ENCODE measurements at regions not wholly inside any gene's neighbourhood (a gene's known extent, or its start where the extent isn't known, plus 50 kb on each side); places are given as distances from the start of the nearest gene placed in this dataset.

DNA sequence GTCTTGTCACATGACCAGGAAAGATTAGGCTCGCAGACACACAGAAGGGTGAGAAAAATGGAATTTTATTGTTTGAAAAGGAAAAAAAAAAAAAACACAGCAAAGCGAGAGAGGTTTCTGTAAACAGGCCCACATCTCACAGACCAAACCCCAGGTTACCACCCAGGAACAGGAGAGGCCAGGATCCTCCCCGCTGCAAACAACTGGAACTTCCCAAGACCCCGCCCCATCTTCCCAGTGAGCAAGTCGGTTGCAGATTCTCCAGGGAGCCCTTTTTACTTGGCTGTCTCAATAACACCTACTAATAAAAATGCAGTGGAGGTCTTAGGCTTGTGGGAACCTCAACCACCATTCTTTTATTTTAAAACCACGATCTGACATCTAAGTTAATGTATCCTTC is 84.7 kb upstream of the ETS2 start:
- ATAC-seq (ENCODE audit: insufficient read depth, low FRiP score) (no peak), DNase-seq (no peak)
- no peak overlapping the region for H3K4me3 ChIP-seq
- H3K27ac ChIP-seq (ENCODE audit: low read depth in 1 of 2, low read length in 1 of 2): no peak overlapping the region
- TF ChIP-seq, protein P1, sequence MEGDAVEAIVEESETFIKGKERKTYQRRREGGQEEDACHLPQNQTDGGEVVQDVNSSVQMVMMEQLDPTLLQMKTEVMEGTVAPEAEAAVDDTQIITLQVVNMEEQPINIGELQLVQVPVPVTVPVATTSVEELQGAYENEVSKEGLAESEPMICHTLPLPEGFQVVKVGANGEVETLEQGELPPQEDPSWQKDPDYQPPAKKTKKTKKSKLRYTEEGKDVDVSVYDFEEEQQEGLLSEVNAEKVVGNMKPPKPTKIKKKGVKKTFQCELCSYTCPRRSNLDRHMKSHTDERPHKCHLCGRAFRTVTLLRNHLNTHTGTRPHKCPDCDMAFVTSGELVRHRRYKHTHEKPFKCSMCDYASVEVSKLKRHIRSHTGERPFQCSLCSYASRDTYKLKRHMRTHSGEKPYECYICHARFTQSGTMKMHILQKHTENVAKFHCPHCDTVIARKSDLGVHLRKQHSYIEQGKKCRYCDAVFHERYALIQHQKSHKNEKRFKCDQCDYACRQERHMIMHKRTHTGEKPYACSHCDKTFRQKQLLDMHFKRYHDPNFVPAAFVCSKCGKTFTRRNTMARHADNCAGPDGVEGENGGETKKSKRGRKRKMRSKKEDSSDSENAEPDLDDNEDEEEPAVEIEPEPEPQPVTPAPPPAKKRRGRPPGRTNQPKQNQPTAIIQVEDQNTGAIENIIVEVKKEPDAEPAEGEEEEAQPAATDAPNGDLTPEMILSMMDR (IDR thresholded peaks at IDR 0.05; ENCODE audit: control extremely low read depth, extremely low read depth): no peak
- no peaks in the 10 kb centered on the region for H3K36me3 ChIP-seq (ENCODE audit: control insufficient read depth in 4 of 4, insufficient read depth in 4 of 4, low read length in 4 of 4)
- H3K4me1 ChIP-seq (ENCODE audit: control insufficient read depth in 5 of 5, insufficient read depth in 5 of 5, low read length in 5 of 5): no peaks in the 10 kb centered on the region
- H3K9me3 ChIP-seq (ENCODE audit: control insufficient read depth in 4 of 4, insufficient read depth in 3 of 4, low read length in 3 of 4): peaks cover 0 to 9% (median 4%) of the 10 kb centered on the region in 4 donors
- no peak overlapping the region for H3K9ac ChIP-seq (ENCODE audit: insufficient read depth in 1 of 2, low read length in 2 of 2)
- WGBS, 2 donors: 84 to 88% methylated on average over 6 of the region's 6 CpGs
- no peaks in the 10 kb centered on the region for H3K27me3 ChIP-seq (ENCODE audit: control insufficient read depth in 3 of 3, insufficient read depth in 3 of 3, low read length in 2 of 3)

DNA sequence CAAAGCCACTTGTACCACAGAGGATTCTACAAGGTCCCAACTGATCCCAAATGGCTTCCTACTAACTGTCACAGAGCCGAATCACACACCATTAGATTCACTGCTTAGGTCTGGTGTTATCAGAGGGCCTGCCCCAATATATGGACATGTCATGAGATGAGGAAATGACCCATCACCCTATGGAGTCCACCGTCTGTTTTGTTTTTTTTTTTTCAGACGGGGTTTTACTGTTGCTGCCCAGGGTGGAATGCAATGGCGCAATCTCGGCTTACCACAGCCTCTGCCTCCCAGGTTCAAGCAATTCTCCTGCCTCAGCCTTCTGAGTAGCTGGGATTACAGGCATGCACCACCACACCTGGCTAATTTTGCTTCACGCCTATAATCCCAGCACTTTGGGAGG is 83.8 kb upstream of the ETS2 start:
- Histone ChIP-seq H3K27ac (ENCODE audit: low read depth in 1 of 2, low read length in 1 of 2) (no peak overlapping the region), H3K4me3 (no peak overlapping the region), H3K9me3 (ENCODE audit: control insufficient read depth in 4 of 4, insufficient read depth in 3 of 4, low read length in 3 of 4) (peaks cover 0 to 9% (median 4%) of the 10 kb centered on the region in 4 donors), H3K36me3 (ENCODE audit: control insufficient read depth in 4 of 4, insufficient read depth in 4 of 4, low read length in 4 of 4) (no peaks in the 10 kb centered on the region), H3K9ac (ENCODE audit: insufficient read depth in 1 of 2, low read length in 2 of 2) (no peak overlapping the region), H3K4me1 (ENCODE audit: control insufficient read depth in 5 of 5, insufficient read depth in 5 of 5, low read length in 5 of 5) (no peaks in the 10 kb centered on the region), H3K27me3 (ENCODE audit: control insufficient read depth in 3 of 3, insufficient read depth in 3 of 3, low read length in 2 of 3) (no peaks in the 10 kb centered on the region)
- TF ChIP-seq, protein P1 (IDR thresholded peaks at IDR 0.05; ENCODE audit: control extremely low read depth, extremely low read depth): no peak
- ATAC-seq (ENCODE audit: insufficient read depth, low FRiP score): no peak
- no peak for DNase-seq
- 61 to 75% methylated on average over 6 of the region's 6 CpGs for WGBS, 2 donors

DNA sequence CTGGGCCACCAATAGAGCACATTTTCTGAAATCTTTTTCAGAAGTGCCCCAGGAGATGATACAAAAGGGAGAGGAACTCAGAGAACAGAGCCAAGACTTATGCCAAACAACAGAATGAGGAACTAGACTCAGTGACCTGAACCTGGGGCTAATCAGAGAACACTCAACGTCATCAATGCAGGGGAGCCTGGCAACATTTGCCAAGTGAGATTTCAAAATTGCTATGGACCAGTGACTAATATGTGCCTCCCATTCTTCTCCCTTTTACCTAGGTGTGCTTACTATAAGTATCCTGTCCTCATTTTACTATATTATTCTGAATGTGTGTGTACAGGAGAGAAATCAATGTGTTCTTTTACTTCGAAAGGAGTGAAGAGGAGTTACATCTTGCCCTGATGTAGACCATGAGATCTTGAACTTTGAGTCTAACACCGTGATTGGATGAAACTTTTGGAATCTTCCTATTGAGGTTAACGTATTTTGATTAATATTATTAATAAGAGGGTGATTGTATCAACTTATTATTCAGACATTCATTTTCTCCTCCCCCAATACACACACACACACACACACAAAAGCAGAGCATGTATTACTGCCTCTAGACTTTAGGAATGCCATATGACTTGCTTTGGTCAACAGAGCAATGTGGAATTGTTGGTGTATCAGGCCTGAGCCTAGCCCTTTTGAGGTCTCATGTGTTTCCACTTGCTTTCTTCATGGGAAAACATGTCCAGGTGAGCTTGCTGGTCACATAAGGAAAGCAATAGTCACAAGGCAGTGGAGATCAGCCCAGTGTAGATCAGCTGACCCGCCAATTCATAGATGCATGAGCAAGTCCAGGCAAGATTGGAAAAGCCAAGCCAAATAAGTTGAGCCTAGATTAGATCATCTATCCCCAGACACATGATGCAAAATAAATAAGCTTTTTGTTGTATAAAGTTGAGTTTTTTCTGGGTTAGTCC is 80.3 kb upstream of the ETS2 start:
- Histone ChIP-seq H3K27me3 (ENCODE audit: control insufficient read depth in 3 of 3, insufficient read depth in 3 of 3, low read length in 2 of 3) (no peaks in the 10 kb centered on the region), H3K4me1 (ENCODE audit: control insufficient read depth in 5 of 5, insufficient read depth in 5 of 5, low read length in 5 of 5) (peaks cover 0 to 5% (median 0%) of the 10 kb centered on the region in 5 donors), H3K9ac (ENCODE audit: insufficient read depth in 1 of 2, low read length in 2 of 2) (no peak overlapping the region), H3K27ac (ENCODE audit: low read depth in 1 of 2, low read length in 1 of 2) (no peak overlapping the region), H3K9me3 (ENCODE audit: control insufficient read depth in 4 of 4, insufficient read depth in 3 of 4, low read length in 3 of 4) (peaks cover 0 to 9% (median 4%) of the 10 kb centered on the region in 4 donors), H3K36me3 (ENCODE audit: control insufficient read depth in 4 of 4, insufficient read depth in 4 of 4, low read length in 4 of 4) (no peaks in the 10 kb centered on the region), H3K4me3 (no peak overlapping the region)
- ATAC-seq (ENCODE audit: insufficient read depth, low FRiP score): no peak
- TF ChIP-seq, protein P1 (IDR thresholded peaks at IDR 0.05; ENCODE audit: control extremely low read depth, extremely low read depth): no peak
- 92 to 93% methylated on average over 5 of the region's 5 CpGs for WGBS, 2 donors
- no peak for DNase-seq

Measured in lung (tissue), 11 donors.